HepG2 (cell line): ENCODE measurements at regions not wholly inside any gene's neighbourhood (a gene's known extent, or its start where the extent isn't known, plus 50 kb on each side); places are given as distances from the start of the nearest gene placed in this dataset.

Experiments
- ATM ChIP-seq: fragments of 450-650 bp; IDR thresholded peaks from 2 replicates; pipeline ENCODE4 v1.7.1; 2017; ENCODE audit warnings: mild to moderate bottlenecking, borderline replicate concordance
- BCL6 ChIP-seq: IDR thresholded peaks from 2 replicates; pipeline ENCODE4 v1.6.1; 2016; ENCODE audit warnings: missing genetic modification reagents, missing compliant biosample characterization
- CREB3 ChIP-seq: sonication (generic); formaldehyde crosslinking; IDR thresholded peaks from 2 replicates; pipeline ENCODE4 v1.5.0; 2020; ENCODE audit warnings: missing genetic modification reagents
- CREM ChIP-seq, 2 experiments: sonication (generic) in 1 of 2; formaldehyde crosslinking in 1 of 2; IDR thresholded peaks; 2 replicates each; pipeline versions ENCODE4 v1.4.0 to v1.6.1; 2016 to 2020; ENCODE audit warnings: antibody characterized with exemption in 1 of 2, mild to moderate bottlenecking in 1 of 2, missing genetic modification reagents in 1 of 2
- ELK4 ChIP-seq: sonication (generic); formaldehyde crosslinking; IDR thresholded peaks from 2 replicates; pipeline ENCODE4 v1.9.0; 2021; ENCODE audit warnings: missing genetic modification reagents, borderline replicate concordance
- HNF4G ChIP-seq, 2 experiments: sonication (generic) in 1 of 2; formaldehyde crosslinking in 1 of 2; IDR thresholded peaks; 2 replicates each; pipeline versions ENCODE4 v1.4.0 to v1.6.1; 2011 to 2020; ENCODE audit warnings: borderline replicate concordance in 2 of 2, low read depth in 2 of 2, mild to moderate bottlenecking in 2 of 2, low read length in 1 of 2, missing genetic modification reagents in 1 of 2, moderate library complexity in 1 of 2
- MZF1 ChIP-seq: sonication (generic); formaldehyde crosslinking; IDR thresholded peaks from 2 replicates; pipeline ENCODE4 v1.8.1; 2023; ENCODE audit warnings: mild to moderate bottlenecking, missing genetic modification reagents, borderline replicate concordance
- PCBP1 ChIP-seq: fragments of 200-400 bp; formaldehyde crosslinking; IDR thresholded peaks from 2 replicates; pipeline ENCODE4 v1.6.1; 2017; ENCODE audit warnings: mild to moderate bottlenecking, low read depth, low read length, borderline replicate concordance
- PREB ChIP-seq: sonication (generic); formaldehyde crosslinking; IDR thresholded peaks from 2 replicates; pipeline ENCODE4 v1.4.0; 2020; ENCODE audit warnings: missing genetic modification reagents
- RAD21 ChIP-seq: fragments of 450-650 bp; formaldehyde crosslinking; IDR thresholded peaks from 2 replicates; pipeline ENCODE4 v1.5.0; 2020; ENCODE audit warnings: mild to moderate bottlenecking
- SUZ12 ChIP-seq: fragments of 150-350 bp; IDR thresholded peaks from 2 replicates; pipeline ENCODE4 v1.6.1; 2014; ENCODE audit warnings: low read depth, low read length
- ZBTB44 ChIP-seq: sonication (generic); formaldehyde crosslinking; IDR thresholded peaks from 2 replicates; pipeline ENCODE4 v1.4.0; 2020; ENCODE audit warnings: missing genetic modification reagents
- ZC3H4 ChIP-seq: sonication (generic); formaldehyde crosslinking; IDR thresholded peaks from 2 replicates; pipeline ENCODE4 v1.4.0; 2020; ENCODE audit warnings: missing genetic modification reagents, borderline replicate concordance
- ZFP36L2 ChIP-seq: sonication (generic); formaldehyde crosslinking; IDR thresholded peaks from 2 replicates; pipeline ENCODE4 v1.4.0; 2020; ENCODE audit warnings: missing genetic modification reagents
- ZFY ChIP-seq: sonication (generic); formaldehyde crosslinking; IDR thresholded peaks from 2 replicates; pipeline ENCODE4 v1.4.0; 2020; ENCODE audit warnings: missing genetic modification reagents
- ZNF263 ChIP-seq: sonication (generic); formaldehyde crosslinking; IDR thresholded peaks from 2 replicates; pipeline ENCODE4 v1.4.0; 2020; ENCODE audit warnings: missing genetic modification reagents
- ZNF281 ChIP-seq: sonication (generic); formaldehyde crosslinking; IDR thresholded peaks from 2 replicates; pipeline ENCODE4 v1.4.0; 2020; ENCODE audit warnings: missing genetic modification reagents, borderline replicate concordance
- ZNF543 ChIP-seq: sonication (generic); formaldehyde crosslinking; IDR thresholded peaks from 2 replicates; pipeline ENCODE4 v1.4.0; 2020; ENCODE audit warnings: mild to moderate bottlenecking, missing genetic modification reagents
- ZNF841 ChIP-seq: sonication (generic); formaldehyde crosslinking; IDR thresholded peaks from 2 replicates; pipeline ENCODE4 v1.8.1; 2023; ENCODE audit warnings: missing genetic modification reagents, borderline replicate concordance

- TF ChIP-seq ELK4 (CRISPR knock-in tag): no peak
- no peak for TF ChIP-seq ZNF841 (CRISPR knock-in tag)
- no peak for TF ChIP-seq ATM
- 0 out of 2 replicates have a peak, but pooled peaks have one; percentile 64 for TF ChIP-seq ZBTB44 (CRISPR knock-in tag)
- peak; percentile 65 for TF ChIP-seq RAD21 (CRISPR knock-in tag)
- TF ChIP-seq SUZ12: no peak
- peak; percentile 33; the same call in 1 of the 2 replicates for TF ChIP-seq ZNF263
- no peak for TF ChIP-seq ZNF281 (CRISPR knock-in tag)
- peak; percentile 75; the same call in 1 of the 2 replicates for TF ChIP-seq ZNF543 (CRISPR knock-in tag)
- no peak for TF ChIP-seq MZF1 (CRISPR knock-in tag)
- TF ChIP-seq ZFY: peak; percentile 64; the same call in 1 of the 2 replicates
- no peak; the same call in 1 of the 2 replicates for TF ChIP-seq HNF4G (IDR thresholded peaks at IDR 0.05; ENCODE audit: borderline replicate concordance, low read depth, low read length)
- 0 out of 2 replicates have a peak, but pooled peaks have one; percentile 50 for TF ChIP-seq HNF4G (CRISPR knock-in tag; IDR thresholded peaks at IDR 0.05; ENCODE audit: borderline replicate concordance, low read depth)
- TF ChIP-seq PCBP1: no peak
- TF ChIP-seq BCL6: peak; percentile 94
- peak; percentile 37; the same call in 1 of the 2 replicates for TF ChIP-seq CREM (IDR thresholded peaks at IDR 0.05)
- no peak for TF ChIP-seq CREM (CRISPR knock-in tag; IDR thresholded peaks at IDR 0.05)
- no peak for TF ChIP-seq CREB3
- no peak for TF ChIP-seq PREB (CRISPR knock-in tag)
- TF ChIP-seq ZC3H4: no peak
- TF ChIP-seq ZFP36L2 (CRISPR knock-in tag): no peak
Measured at GRCh38 chr11:126115816-126116331, 53.2 kb upstream of the CDON start (continued).
